ENCODE measurements at regions not wholly inside any gene's neighbourhood (a gene's known extent, or its start where the extent isn't known, plus 50 kb on each side); places are given as distances from the start of the nearest gene placed in this dataset.

- TF ChIP-seq CTCF (IDR thresholded peaks at IDR 0.05) = no peak
- TF ChIP-seq EZH2phosphoT487 (IDR thresholded peaks at IDR 0.05) = no peak
Observed at GRCh38 chr3:25855266-25855784, 65.4 kb downstream of the OXSM start.
